ENCODE measurements at regions not wholly inside any gene's neighbourhood (a gene's known extent, or its start where the extent isn't known, plus 50 kb on each side); places are given as distances from the start of the nearest gene placed in this dataset.

DNA sequence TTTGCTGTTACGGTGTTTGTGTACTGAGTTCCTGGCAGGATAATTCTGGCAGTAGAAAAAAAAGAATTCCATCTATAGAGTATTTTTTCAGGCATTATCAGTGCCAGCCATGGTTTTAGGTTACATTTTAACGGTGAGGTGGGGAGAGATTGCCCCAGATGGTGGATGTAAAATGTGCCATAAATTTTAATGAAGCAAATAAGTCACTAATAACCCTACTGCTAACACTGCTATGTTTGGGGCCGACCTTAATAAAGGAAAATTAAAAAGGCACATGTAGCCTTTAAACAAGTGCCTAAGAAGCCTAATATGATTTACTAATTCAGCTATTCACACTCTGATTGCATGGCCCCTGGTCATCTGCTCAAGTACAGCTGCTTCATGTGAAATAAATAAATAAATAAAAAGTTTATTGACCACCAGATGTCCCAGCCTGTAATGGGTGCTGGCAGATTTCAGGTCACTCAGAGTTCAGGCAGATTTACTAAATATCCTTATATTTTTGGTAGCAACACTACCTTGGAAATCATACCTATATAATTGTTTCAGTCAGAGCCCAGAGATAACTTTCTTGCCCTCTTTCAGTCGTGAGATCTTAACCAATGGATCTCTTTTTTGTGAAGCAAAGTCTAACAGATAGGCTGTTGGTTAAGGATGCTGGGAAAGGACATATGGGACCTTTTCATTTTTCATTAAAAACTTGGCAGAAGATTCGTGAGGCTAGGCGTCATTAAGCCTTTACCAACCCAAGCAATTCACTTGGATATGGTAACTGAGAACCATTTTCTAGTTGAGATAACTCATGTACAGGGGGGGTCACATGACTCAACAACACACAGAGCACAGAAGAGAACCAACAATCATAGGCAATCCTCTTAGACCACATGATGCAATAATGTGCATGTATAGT lies 495.0 kb upstream of the NRSN1 start:
- TF ChIP-seq, protein P1, sequence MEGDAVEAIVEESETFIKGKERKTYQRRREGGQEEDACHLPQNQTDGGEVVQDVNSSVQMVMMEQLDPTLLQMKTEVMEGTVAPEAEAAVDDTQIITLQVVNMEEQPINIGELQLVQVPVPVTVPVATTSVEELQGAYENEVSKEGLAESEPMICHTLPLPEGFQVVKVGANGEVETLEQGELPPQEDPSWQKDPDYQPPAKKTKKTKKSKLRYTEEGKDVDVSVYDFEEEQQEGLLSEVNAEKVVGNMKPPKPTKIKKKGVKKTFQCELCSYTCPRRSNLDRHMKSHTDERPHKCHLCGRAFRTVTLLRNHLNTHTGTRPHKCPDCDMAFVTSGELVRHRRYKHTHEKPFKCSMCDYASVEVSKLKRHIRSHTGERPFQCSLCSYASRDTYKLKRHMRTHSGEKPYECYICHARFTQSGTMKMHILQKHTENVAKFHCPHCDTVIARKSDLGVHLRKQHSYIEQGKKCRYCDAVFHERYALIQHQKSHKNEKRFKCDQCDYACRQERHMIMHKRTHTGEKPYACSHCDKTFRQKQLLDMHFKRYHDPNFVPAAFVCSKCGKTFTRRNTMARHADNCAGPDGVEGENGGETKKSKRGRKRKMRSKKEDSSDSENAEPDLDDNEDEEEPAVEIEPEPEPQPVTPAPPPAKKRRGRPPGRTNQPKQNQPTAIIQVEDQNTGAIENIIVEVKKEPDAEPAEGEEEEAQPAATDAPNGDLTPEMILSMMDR (IDR thresholded peaks at IDR 0.05) = no peak
- no peak for TF ChIP-seq POLR2A (IDR thresholded peaks at IDR 0.05)
